ENCODE measurements at regions not wholly inside any gene's neighbourhood (a gene's known extent, or its start where the extent isn't known, plus 50 kb on each side); places are given as distances from the start of the nearest gene placed in this dataset.

DNA sequence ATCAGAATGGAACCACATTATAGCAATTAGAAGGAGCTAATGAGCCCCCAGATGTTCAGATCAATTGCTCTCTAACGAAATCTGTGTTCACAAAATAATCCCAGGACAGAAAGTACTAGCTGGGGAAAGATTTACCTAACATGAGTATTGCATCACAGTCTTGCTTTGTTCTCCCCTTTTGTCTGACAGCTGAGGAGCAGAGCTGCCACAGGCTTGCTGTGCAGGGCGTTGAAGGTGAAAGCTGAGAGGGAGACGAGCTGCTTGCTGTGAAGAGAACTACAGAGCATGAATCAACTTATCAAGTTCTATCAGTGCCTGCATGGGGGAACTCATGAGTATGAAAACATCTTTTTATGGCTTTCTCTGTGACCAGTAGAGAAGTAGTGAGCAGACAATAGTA, 441.2 kb downstream of the CENPC start:
- CTCF ChIA-PET = no interaction called here
- no TSS peak for BruUV-seq (replicated peaks)
- in situ Hi-C loops (cut with HindIII; ENCODE audit: low pct_unique_long_range_greater_than_20kb, low sequenced_read_pairs) (no loop called here), intact Hi-C loops (cut with micrococcal nuclease; ENCODE audit: unreplicated experiment) (no loop called here)
- Histone ChIP-seq H3K27me3 (ENCODE audit: control insufficient read depth, insufficient read depth, low read length) (no peaks in the 10 kb centered on the region), H3K36me3 (ENCODE audit: control insufficient read depth, insufficient read depth, low read length) (no peaks in the 10 kb centered on the region), H3K27ac (ENCODE audit: low read length) (no peak overlapping the region), H3K4me3 (ENCODE audit: low read depth in 2 of 2, low read length in 2 of 2) (no peak overlapping the region), H3K4me1 (ENCODE audit: control insufficient read depth, insufficient read depth, low read length) (no peaks in the 10 kb centered on the region), H3K9me3 (ENCODE audit: control insufficient read depth, insufficient read depth, low read depth, low read length) (no peaks in the 10 kb centered on the region)
- no peak for TF ChIP-seq TCF7L2 (IDR thresholded peaks at IDR 0.05; ENCODE audit: low read depth, low read length)
- TF ChIP-seq POLR2AphosphoS5 (IDR thresholded peaks at IDR 0.05; ENCODE audit: low read depth, low read length) = no peak
- TF ChIP-seq, protein P1, sequence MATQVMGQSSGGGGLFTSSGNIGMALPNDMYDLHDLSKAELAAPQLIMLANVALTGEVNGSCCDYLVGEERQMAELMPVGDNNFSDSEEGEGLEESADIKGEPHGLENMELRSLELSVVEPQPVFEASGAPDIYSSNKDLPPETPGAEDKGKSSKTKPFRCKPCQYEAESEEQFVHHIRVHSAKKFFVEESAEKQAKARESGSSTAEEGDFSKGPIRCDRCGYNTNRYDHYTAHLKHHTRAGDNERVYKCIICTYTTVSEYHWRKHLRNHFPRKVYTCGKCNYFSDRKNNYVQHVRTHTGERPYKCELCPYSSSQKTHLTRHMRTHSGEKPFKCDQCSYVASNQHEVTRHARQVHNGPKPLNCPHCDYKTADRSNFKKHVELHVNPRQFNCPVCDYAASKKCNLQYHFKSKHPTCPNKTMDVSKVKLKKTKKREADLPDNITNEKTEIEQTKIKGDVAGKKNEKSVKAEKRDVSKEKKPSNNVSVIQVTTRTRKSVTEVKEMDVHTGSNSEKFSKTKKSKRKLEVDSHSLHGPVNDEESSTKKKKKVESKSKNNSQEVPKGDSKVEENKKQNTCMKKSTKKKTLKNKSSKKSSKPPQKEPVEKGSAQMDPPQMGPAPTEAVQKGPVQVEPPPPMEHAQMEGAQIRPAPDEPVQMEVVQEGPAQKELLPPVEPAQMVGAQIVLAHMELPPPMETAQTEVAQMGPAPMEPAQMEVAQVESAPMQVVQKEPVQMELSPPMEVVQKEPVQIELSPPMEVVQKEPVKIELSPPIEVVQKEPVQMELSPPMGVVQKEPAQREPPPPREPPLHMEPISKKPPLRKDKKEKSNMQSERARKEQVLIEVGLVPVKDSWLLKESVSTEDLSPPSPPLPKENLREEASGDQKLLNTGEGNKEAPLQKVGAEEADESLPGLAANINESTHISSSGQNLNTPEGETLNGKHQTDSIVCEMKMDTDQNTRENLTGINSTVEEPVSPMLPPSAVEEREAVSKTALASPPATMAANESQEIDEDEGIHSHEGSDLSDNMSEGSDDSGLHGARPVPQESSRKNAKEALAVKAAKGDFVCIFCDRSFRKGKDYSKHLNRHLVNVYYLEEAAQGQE (IDR thresholded peaks at IDR 0.05; ENCODE audit: insufficient read depth in 1 of 2, low read depth in 2 of 2, low read length in 1 of 2) = no peak
- ATAC-seq (no peak), DNase-seq (ENCODE audit: low read depth, low spot score) (no peak)
- POLR2A ChIA-PET = no interaction called here

DNA sequence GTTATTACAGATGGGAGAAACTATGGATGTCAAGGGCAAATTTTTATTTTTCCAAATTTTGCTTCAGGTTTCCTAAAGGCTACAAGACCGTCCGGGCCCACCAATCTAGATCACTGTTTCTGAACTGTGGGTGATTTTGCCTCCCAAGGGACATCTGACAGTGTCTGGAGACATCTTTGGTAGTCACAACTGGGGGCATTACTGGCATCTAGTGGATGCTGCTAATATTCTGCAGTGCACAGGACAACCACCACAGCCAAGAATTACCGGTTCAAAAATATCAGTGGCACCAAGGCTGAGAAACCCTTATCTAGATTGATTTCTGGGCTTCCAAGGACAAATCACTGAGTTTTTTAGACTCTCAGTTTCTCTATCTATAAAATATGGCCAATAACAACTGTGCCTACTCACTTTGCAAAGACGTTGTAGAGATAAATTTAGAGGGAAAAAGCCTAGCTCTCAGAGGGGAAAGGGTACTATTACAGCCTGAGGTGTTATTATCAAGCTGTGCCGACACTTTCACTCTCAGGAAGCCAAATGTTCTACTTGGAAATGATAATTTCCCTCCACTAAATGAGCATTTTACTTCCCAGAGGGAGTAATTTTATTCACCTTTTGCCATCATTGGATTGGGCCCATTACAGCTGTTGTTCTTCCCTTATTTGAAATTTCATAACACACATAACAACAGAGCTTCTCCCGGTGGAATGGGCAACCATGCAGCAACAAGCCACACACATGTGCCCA, 442.1 kb downstream of the CENPC start:
- TF ChIP-seq TCF7L2 (IDR thresholded peaks at IDR 0.05; ENCODE audit: low read depth, low read length) = no peak
- POLR2A ChIA-PET = no interaction called here
- CTCF ChIA-PET = no interaction called here

DNA sequence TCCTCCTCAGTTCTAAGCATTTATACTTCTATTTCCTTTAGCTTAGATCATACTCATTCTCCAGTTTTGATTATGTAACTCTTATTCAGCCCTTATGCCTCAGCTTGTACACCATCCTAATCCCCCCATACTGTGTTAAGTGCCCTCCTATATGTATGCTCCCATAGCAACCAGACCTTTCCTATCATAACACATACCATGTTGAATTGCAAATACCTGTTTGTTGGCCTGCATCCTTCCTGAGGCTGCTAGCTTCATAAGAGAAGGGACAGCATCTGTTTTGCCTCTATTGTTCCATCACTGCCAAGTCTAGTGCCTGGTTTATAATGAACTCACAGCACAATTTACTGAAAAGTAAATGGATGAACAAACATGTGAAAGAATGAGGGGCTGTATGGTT, 443.7 kb downstream of the CENPC start:
- DNase-seq (ENCODE audit: low read depth, low spot score) = no peak
- no TSS peak for BruUV-seq (replicated peaks)
- in situ Hi-C loops (cut with HindIII; ENCODE audit: low pct_unique_long_range_greater_than_20kb, low sequenced_read_pairs) = no loop called here
- no peak overlapping the region for H3K4me3 ChIP-seq (ENCODE audit: low read depth in 2 of 2, low read length in 2 of 2)
- ATAC-seq = no peak
- CTCF ChIA-PET = no interaction called here
- no peaks in the 10 kb centered on the region for H3K4me1 ChIP-seq (ENCODE audit: control insufficient read depth, insufficient read depth, low read length)
- no peaks in the 10 kb centered on the region for H3K36me3 ChIP-seq (ENCODE audit: control insufficient read depth, insufficient read depth, low read length)
- H3K9me3 ChIP-seq (ENCODE audit: control insufficient read depth, insufficient read depth, low read depth, low read length) = no peaks in the 10 kb centered on the region
- intact Hi-C loops (cut with micrococcal nuclease; ENCODE audit: unreplicated experiment) = no loop called here
- H3K27me3 ChIP-seq (ENCODE audit: control insufficient read depth, insufficient read depth, low read length) = no peaks in the 10 kb centered on the region
- H3K27ac ChIP-seq (ENCODE audit: low read length) = no peak overlapping the region
- no peak for TF ChIP-seq SIN3A (IDR thresholded peaks at IDR 0.05; ENCODE audit: borderline replicate concordance, insufficient read depth, low read depth, low read length)
- POLR2A ChIA-PET = no interaction called here

More for the DNA sequence above, 442.1 kb downstream of the CENPC start:
- Histone ChIP-seq H3K4me1 (ENCODE audit: control insufficient read depth, insufficient read depth, low read length) (no peaks in the 10 kb centered on the region), H3K27ac (ENCODE audit: low read length) (no peak overlapping the region), H3K9me3 (ENCODE audit: control insufficient read depth, insufficient read depth, low read depth, low read length) (no peaks in the 10 kb centered on the region), H3K4me3 (ENCODE audit: low read depth in 2 of 2, low read length in 2 of 2) (no peak overlapping the region), H3K36me3 (ENCODE audit: control insufficient read depth, insufficient read depth, low read length) (no peaks in the 10 kb centered on the region), H3K27me3 (ENCODE audit: control insufficient read depth, insufficient read depth, low read length) (no peaks in the 10 kb centered on the region)
- ATAC-seq = no peak
- in situ Hi-C loops (cut with HindIII; ENCODE audit: low pct_unique_long_range_greater_than_20kb, low sequenced_read_pairs) = no loop called here
- intact Hi-C loops (cut with micrococcal nuclease; ENCODE audit: unreplicated experiment) = no loop called here
- no peak for DNase-seq (ENCODE audit: low read depth, low spot score)
- BruUV-seq (replicated peaks) = no TSS peak

DNA sequence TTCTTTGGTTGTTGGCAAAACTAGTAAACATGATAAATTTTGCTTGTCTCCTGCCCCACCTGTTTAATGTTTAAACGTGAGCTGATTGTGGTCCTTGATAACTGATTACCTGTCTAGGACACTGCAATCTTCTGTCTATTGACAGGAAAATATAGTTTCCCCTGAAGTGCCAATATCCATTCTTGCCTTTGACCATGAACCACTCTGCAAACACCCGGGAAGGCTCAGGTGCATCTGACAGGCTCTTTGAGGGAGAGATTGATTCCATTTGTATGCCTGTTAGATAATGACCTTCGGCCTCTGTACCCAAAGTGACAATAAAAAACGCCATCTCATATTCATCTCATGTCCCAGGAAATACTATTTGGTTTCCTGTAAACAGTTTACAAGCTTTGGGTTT, 453.0 kb downstream of the CENPC start:
- in situ Hi-C loops (cut with HindIII; ENCODE audit: low pct_unique_long_range_greater_than_20kb, low sequenced_read_pairs) = no loop called here

More for the DNA sequence above, 453.0 kb downstream of the CENPC start:
- TF ChIP-seq, protein P1 (IDR thresholded peaks at IDR 0.05; ENCODE audit: insufficient read depth in 1 of 2, low read depth in 2 of 2, low read length in 1 of 2) = no peak
- TF ChIP-seq TCF7L2 (IDR thresholded peaks at IDR 0.05; ENCODE audit: low read depth, low read length) (no peak), POLR2AphosphoS5 (IDR thresholded peaks at IDR 0.05; ENCODE audit: low read depth, low read length) (no peak), SIN3A (IDR thresholded peaks at IDR 0.05; ENCODE audit: borderline replicate concordance, insufficient read depth, low read depth, low read length) (no peak)
- TF ChIP-seq, protein P2, sequence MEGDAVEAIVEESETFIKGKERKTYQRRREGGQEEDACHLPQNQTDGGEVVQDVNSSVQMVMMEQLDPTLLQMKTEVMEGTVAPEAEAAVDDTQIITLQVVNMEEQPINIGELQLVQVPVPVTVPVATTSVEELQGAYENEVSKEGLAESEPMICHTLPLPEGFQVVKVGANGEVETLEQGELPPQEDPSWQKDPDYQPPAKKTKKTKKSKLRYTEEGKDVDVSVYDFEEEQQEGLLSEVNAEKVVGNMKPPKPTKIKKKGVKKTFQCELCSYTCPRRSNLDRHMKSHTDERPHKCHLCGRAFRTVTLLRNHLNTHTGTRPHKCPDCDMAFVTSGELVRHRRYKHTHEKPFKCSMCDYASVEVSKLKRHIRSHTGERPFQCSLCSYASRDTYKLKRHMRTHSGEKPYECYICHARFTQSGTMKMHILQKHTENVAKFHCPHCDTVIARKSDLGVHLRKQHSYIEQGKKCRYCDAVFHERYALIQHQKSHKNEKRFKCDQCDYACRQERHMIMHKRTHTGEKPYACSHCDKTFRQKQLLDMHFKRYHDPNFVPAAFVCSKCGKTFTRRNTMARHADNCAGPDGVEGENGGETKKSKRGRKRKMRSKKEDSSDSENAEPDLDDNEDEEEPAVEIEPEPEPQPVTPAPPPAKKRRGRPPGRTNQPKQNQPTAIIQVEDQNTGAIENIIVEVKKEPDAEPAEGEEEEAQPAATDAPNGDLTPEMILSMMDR (IDR thresholded peaks at IDR 0.05) = no peak
- Histone ChIP-seq H3K4me3 (ENCODE audit: low read depth in 2 of 2, low read length in 2 of 2) (no peak overlapping the region), H3K4me1 (ENCODE audit: control insufficient read depth, insufficient read depth, low read length) (no peaks in the 10 kb centered on the region), H3K27ac (ENCODE audit: low read length) (no peak overlapping the region), H3K9me3 (ENCODE audit: control insufficient read depth, insufficient read depth, low read depth, low read length) (no peaks in the 10 kb centered on the region), H3K27me3 (ENCODE audit: control insufficient read depth, insufficient read depth, low read length) (no peaks in the 10 kb centered on the region), H3K36me3 (ENCODE audit: control insufficient read depth, insufficient read depth, low read length) (no peaks in the 10 kb centered on the region)
- BruUV-seq (replicated peaks) = no TSS peak
- intact Hi-C loops (cut with micrococcal nuclease; ENCODE audit: unreplicated experiment) = no loop called here
- DNase-seq (ENCODE audit: low read depth, low spot score) (no peak), ATAC-seq (no peak)
- ChIA-PET POLR2A (no interaction called here), CTCF (no interaction called here)

All from Panc1 (cell line).